ENCODE measurements at regions not wholly inside any gene's neighbourhood (a gene's known extent, or its start where the extent isn't known, plus 50 kb on each side); places are given as distances from the start of the nearest gene placed in this dataset.

- no peak overlapping the region for H3K4me3 Mint-ChIP-seq
- DNase-seq: no peak
- Histone ChIP-seq H2BK20ac (ENCODE audit: low read depth, low read length, poor library complexity, severe bottlenecking) (no peak overlapping the region), H2BK120ac (ENCODE audit: low read depth, low read length, poor library complexity, severe bottlenecking) (no peak overlapping the region), H3K18ac (ENCODE audit: insufficient read length, low read depth, low read length) (no peak overlapping the region), H3K27me3 (ENCODE audit: insufficient read depth, low read length) (no peaks in the 10 kb centered on the region), H3K23ac (ENCODE audit: insufficient read length, low read depth, low read length) (no peak overlapping the region), H3K27ac (ENCODE audit: insufficient read length, low read depth, low read length) (no peak overlapping the region), H2BK15ac (ENCODE audit: low read depth, low read length) (no peak overlapping the region), H3K4me1 (ENCODE audit: insufficient read depth, low read length) (no peaks in the 10 kb centered on the region), H4K5ac (ENCODE audit: insufficient read length, low read depth, low read length) (no peak overlapping the region), H2BK5ac (ENCODE audit: insufficient read length, low read length) (no peak overlapping the region), H3K79me1 (ENCODE audit: insufficient read depth, low read depth, low read length, poor library complexity, severe bottlenecking) (no peaks in the 10 kb centered on the region), H3K4me2 (ENCODE audit: insufficient read depth, insufficient read length, low read length) (no peak overlapping the region), H3T11ph (ENCODE audit: low read length) (no peak overlapping the region), H2BK12ac (ENCODE audit: insufficient read length, low read depth, low read length) (no peak overlapping the region), H4K91ac (ENCODE audit: insufficient read length, low read depth, low read length) (no peak overlapping the region), H3K79me2 (ENCODE audit: insufficient read depth, low read length) (no peaks in the 10 kb centered on the region), H4K20me1 (ENCODE audit: control insufficient read depth, insufficient read depth, insufficient read length) (no peaks in the 10 kb centered on the region), H2AFZ (ENCODE audit: low read length) (no peak overlapping the region), H3K14ac (ENCODE audit: insufficient read depth, low read length) (no peak overlapping the region), H3K9me3 (ENCODE audit: control insufficient read depth, low read depth, low read length) (no peaks in the 10 kb centered on the region), H4K8ac (replicated peaks; ENCODE audit: insufficient read length, low read depth, low read length) (no peak overlapping the region), H3K56ac (ENCODE audit: insufficient read length, low read depth, low read length) (no peak overlapping the region), H3K4ac (ENCODE audit: low read depth, low read length) (no peak overlapping the region), H3K23me2 (ENCODE audit: insufficient read length, low read depth, low read length, poor library complexity, severe bottlenecking) (no peaks in the 10 kb centered on the region), H2AK5ac (ENCODE audit: insufficient read length, low read length) (no peak overlapping the region), H3K9ac (ENCODE audit: extremely low read depth, insufficient read length, low read length) (no peak overlapping the region)
- no peaks in the 10 kb centered on the region for H3K36me3 Mint-ChIP-seq (ENCODE audit: insufficient read depth in 1 of 3, low read depth in 3 of 3)
- H3K4me1 Mint-ChIP-seq: peaks cover 4 to 5% of the 10 kb centered on the region in 2 experiments
- no CpG with 5 or more reads among the region's 7 CpGs for WGBS (ENCODE audit: extremely low coverage, insufficient read length, low lambda C conversion rate)
- no peaks in the 10 kb centered on the region for H3K9me3 Mint-ChIP-seq
- no peak for TF ChIP-seq CTCF (conservative IDR thresholded peaks at IDR 0.05)
- H3K27me3 Mint-ChIP-seq (ENCODE audit: low read depth): peaks cover under 1% of the 10 kb centered on the region; the same call in 1 of the 2 replicates
- no peak overlapping the region for H3K27ac Mint-ChIP-seq
Measured at GRCh38 chr12:28631831-28632230, 441.6 kb downstream of the CCDC91 start.

Measured in H9 (cell line).